Cardiac fibroblast (primary cell): ENCODE measurements at regions not wholly inside any gene's neighbourhood (a gene's known extent, or its start where the extent isn't known, plus 50 kb on each side); places are given as distances from the start of the nearest gene placed in this dataset.
A peak's percentile ranks its signal among the peaks of the same experiment; 100 is the strongest.

ENCODE experiments used
- DNase-seq, 2 donors: peaks; one replicate each; pipeline versions ENCODE4 v3.0.0 to v3.0.0-alpha.2; 2010; ENCODE audit warnings: low read depth in 2 of 2
- H3K4me3 ChIP-seq, 2 donors: replicated peaks in 1 of 2; 1 replicate in 1 of 2; 2 replicates in 1 of 2; pipeline ENCODE4 v1.5.1; 2011; ENCODE audit warnings: low read depth in 2 of 2, low read length in 2 of 2, mild to moderate bottlenecking in 2 of 2, moderate library complexity in 1 of 2
- TF ChIP-seq, protein P1 (sequence below): IDR thresholded peaks from one replicate; pipeline ENCODE4 v1.5.1; 2011; ENCODE audit warnings: low read depth, mild to moderate bottlenecking, low read length, inconsistent platforms

DNA sequence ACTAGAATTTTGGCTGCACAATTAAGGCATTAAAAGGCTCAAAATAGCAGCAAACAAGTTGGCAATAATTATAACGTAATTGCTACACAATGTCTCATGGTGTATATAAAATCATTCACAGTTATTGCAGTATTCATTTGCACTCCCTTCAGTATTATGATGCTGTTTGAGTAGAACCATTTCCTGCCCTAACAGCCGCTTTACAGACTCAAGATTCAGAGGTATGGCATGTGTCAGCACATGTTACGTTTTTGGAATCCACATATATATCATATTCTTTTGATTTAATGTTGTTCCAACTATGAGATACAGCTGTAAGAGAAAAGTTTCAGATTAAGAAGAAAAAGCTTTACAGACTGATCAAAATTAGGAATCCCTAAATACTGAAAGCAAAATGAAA is 56.3 kb upstream of the NCKAP5 start:
- DNase-seq: no peak
- TF ChIP-seq, protein P1, sequence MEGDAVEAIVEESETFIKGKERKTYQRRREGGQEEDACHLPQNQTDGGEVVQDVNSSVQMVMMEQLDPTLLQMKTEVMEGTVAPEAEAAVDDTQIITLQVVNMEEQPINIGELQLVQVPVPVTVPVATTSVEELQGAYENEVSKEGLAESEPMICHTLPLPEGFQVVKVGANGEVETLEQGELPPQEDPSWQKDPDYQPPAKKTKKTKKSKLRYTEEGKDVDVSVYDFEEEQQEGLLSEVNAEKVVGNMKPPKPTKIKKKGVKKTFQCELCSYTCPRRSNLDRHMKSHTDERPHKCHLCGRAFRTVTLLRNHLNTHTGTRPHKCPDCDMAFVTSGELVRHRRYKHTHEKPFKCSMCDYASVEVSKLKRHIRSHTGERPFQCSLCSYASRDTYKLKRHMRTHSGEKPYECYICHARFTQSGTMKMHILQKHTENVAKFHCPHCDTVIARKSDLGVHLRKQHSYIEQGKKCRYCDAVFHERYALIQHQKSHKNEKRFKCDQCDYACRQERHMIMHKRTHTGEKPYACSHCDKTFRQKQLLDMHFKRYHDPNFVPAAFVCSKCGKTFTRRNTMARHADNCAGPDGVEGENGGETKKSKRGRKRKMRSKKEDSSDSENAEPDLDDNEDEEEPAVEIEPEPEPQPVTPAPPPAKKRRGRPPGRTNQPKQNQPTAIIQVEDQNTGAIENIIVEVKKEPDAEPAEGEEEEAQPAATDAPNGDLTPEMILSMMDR: no peak
- H3K4me3 ChIP-seq: no peak overlapping the region

DNA sequence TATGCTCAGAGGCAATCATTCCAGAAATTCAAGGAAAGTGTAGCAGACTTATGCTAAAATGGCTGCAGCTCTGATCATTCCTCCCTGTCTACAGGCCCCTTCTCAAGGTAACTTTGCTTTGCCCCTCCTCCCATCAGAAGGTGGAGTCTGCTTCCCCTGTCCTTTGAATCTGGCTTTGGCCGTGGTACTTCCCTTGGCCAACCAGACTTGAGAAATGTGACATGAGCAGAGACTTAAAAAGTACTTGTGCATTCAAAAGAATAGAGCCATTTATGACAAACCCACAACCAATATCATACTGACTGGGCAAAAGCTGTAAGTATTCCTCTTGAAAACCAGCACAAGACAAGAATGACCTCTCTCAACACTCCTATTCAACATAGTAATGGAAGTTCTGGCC is 59.5 kb upstream of the NCKAP5 start:
- no peak overlapping the region for H3K4me3 ChIP-seq
- no peak for DNase-seq
- TF ChIP-seq, protein P1: no peak

DNA sequence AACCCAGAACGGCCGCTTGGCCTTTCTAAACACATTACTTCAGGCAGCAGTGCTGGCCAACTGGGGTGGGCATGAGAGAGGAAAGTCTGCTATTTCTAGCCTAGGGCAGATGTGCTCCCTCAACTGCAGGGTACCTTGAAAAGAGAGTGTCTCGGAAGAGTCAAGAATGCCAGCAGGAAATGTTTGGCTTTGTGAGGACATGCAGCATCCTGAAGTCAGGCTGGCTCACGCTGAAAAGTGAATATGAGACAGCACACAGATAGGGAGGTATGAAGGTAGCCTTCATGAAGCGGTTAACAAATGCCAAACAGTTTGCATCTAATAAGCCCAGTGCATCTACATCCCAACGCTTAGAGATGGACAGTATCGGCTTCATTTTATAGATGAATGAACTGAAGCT is 65.0 kb upstream of the NCKAP5 start:
- no peak overlapping the region for H3K4me3 ChIP-seq
- TF ChIP-seq, protein P1: no peak
- DNase-seq: no peak

DNA sequence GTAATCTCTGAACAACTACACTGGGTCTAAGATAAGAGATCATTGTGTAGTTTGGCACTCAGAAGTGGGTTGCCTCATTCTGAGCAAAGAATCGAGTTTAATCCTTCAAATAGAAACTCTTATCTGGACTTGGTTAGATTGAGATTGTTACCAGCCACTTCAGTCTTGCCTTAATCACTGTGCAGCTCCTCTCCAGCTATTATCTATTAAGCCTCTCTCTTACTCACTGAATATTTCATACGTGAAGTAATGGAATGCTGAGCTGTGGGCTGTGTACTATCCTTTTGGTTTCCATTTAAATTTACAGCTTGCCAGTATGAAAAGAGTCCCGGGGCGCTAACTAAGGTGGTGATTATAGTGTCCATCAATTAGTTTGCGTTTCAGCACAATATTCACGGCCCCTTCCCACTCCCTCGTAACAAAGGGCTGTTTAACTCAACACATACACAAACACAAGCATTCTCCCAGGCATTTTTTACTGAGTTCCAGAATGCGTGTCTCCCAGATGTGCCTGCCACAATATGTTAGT is 65.7 kb upstream of the NCKAP5 start:
- TF ChIP-seq, protein P1: no peak
- H3K4me3 ChIP-seq: peak overlapping the region in 1 of 2 donors; percentile 34
- peak; percentile 40 to 72 for DNase-seq

DNA sequence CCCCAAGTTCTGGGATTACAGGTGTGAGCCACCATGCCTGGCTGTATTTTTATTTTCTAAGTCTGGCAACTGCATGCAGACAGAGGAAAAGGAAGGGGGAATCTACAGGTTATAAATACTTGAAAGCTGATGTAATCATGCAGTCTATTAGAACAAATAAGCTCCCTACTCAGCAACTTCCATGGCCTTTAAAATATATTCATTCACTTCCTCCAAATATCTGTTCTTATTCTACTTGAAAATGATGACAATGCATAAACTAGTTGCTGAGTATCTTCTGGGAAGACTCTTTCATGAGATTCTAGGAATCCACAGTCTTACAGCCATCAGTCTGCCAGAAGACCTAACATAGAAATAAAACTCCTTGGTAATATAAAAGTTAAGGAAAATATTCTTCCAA is 66.9 kb upstream of the NCKAP5 start:
- no peak overlapping the region for H3K4me3 ChIP-seq
- no peak for DNase-seq
- TF ChIP-seq, protein P1: no peak

DNA sequence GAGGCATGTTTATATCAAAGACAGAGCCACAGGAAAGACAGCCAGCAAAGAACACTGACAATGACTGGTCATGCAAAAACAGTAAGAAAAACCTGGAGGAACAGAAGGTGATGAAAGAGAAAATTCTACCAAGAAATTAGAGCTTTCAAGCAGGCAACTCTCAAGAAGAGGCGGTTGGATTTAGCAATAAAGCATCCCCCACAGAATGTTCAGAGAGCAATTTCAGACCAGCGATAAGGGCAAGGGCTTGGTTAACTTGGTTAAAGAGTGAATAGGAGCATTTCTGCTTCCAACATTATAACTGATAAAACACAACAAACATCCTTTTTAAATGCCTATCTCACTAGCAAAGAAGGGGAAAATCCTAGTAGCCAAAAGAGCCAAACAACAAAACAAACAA is 68.0 kb upstream of the NCKAP5 start:
- no peak for DNase-seq
- H3K4me3 ChIP-seq: no peak overlapping the region
- TF ChIP-seq, protein P1: no peak

DNA sequence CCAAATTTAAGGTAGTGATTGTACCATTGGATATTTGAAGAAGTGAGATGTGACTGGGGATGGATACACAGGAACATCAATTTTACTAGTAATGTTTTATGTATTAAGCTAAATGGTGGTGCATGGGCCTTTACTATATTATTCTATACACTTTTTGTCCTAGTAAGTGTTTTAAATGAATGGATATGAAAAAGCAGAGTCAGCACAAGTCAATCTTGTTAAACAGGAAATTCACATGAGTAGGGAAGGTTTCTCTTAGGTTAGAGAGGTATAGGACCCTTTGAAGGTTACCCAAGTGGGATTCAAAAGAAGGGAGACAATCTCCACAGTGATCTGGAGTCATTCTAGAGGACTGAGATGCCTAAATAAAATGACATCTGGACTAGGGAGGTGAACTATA is 71.8 kb upstream of the NCKAP5 start:
- TF ChIP-seq, protein P1: no peak
- H3K4me3 ChIP-seq: no peak overlapping the region
- no peak for DNase-seq
